GM21786 (cell line): ENCODE measurements at regions not wholly inside any gene's neighbourhood (a gene's known extent, or its start where the extent isn't known, plus 50 kb on each side); places are given as distances from the start of the nearest gene placed in this dataset.
"Not testable (repeated sequence)": the region's sequence is repeated elsewhere in the genome, so short reads cannot be mapped to it uniquely, and the experiment has no call there.

Experiments used
- ATAC-seq: cut with Tn5 transposase; IDR thresholded peaks from one replicate; pipeline ENCODE4 v1.9.1; 2021; ENCODE audit not compliant: unreplicated experiment

GRCh38 chr5:68839019-68839552 lies 254.7 kb upstream of the SLC30A5 start:
- ATAC-seq, result no peak

GRCh38 chr5:68843624-68844364 lies 250.0 kb upstream of the SLC30A5 start:
- no peak for ATAC-seq

DNA sequence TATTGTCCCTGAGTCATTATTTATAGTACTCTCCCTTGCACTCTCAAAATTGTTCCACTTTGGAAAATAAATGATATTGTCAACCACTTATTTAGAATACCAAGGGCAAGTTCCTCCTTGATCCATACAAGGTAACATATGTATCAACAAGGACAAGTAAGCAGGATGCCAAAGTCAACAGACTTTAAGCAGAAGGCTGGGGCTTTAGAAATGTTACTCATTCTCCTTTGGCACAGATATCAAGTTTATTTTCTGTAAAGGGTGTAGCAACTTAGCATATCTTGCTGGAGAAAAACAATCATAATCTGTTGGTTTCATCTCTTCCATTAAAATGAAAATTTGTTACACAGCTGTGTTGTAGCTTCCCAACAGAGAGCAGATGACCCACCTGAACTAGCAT lies 248.7 kb upstream of the SLC30A5 start:
- ATAC-seq, result no peak

DNA sequence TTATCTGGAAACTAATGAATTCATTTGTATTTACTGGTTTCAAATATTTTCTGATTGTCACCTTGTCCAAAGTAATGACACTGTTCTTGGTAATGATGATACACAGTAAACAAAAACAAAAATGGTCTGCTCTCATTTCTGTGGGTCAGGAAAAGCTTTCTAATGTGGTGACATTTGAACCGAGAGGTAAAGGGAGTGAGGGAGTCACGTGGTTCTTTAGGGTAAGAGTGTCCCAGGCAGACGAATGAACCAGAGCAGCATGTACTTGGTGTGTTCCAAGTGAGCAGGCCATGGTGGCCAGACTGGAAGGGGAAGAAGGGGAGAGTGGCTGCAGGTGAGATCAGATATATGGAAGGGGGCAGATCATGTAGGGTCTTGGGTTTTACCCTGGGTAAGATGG lies 247.0 kb upstream of the SLC30A5 start:
- no peak for ATAC-seq

DNA sequence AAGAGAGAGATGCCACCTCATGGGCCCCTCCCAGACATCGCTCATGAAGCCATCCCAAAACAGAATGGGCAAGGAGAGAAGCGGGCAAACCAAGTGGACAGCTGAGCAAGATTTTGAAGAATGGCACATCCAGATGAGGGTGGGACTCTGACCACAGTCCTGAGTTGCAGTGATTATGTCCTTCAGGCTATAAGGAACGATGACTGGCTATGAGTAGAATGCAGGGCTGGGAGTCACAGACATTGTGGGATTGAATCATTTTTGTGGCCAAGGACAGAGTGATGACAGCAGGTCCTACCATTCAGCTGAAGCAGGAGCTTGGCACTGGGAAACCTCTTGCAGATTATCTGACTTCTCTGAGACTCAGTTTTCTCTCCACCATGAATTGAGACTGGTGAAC lies 245.7 kb upstream of the SLC30A5 start:
- ATAC-seq, result no peak

GRCh38 chr5:68849103-68849502 lies 244.7 kb upstream of the SLC30A5 start:
- ATAC-seq, result no peak

DNA sequence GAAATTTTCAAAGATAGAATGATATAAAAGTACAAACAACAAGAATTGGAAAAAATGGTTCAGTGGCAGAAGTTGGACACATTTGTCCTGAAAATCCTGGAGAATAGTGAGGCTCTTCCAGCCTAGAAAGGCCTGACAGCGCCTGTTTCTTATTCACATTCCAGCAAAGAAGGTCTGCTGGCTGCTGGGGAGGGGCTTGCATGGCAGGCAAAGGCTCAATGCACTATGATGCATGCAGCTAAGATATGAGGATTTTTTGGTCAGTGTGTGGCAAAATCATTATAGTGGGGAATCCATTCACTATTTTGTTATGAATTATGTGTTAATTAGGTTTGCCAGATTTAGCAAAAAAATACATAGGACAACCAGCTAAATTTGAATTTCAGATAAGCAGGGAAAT lies 243.9 kb upstream of the SLC30A5 start:
- ATAC-seq, result no peak

DNA sequence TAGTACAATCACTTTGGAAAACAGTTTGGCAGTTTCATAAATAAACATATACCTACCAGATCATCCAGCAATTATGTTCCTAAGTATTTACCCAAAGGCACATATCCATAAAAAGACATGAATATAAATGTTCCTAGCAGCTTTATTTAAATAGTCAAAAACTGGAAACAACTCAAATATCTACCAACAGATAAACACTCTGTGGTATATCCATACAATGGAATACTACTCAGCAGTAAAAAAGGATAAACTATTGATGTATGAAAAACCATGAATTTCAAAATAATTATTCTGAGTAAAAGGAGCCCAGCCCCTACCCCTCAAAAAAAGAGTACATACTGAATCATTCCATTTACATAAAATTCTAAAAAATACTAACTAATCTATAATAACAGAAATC lies 232.7 kb upstream of the SLC30A5 start:
- ATAC-seq, result no peak

GRCh38 chr5:68862560-68862959 lies 231.3 kb upstream of the SLC30A5 start:
- no peak for ATAC-seq

- not testable (repeated sequence) for ATAC-seq
Measured at GRCh38 chr5:68865192-68865591, 228.6 kb upstream of the SLC30A5 start.

DNA sequence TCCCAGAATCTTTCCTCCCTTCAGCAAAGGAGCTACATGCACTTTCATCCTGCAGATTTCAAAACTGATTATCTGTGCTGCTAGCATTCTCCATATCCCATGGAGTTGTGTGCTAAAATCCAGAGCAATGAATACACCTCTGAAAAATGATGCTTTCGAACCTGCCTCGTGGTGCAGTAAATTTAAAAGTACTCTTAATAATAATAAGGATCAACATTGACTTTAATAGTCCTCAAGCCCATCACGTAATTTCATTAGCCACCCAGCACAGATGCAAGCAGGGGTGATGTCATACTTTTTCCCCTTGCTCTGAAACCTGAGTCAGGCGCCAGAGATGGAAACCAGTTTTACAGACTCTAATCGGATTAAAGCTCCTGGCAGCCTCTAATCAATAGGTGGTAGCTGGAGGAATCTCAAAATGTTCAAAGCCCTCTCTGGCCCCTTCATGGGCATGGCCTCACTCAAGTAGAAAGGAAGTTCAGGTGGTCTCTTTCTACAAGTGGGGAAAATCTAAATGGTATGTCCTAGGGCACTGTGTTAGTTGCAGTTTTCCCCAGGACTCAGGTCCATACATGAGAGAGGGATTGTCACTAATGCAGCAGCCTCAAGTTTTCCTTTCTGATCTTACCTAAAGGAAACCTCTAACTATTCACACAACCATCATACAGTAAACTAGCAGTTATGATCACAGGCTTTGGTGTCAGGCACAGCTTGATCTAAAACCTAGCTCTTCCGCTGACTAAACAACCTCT lies 221.6 kb upstream of the SLC30A5 start:
- ATAC-seq, result no peak

DNA sequence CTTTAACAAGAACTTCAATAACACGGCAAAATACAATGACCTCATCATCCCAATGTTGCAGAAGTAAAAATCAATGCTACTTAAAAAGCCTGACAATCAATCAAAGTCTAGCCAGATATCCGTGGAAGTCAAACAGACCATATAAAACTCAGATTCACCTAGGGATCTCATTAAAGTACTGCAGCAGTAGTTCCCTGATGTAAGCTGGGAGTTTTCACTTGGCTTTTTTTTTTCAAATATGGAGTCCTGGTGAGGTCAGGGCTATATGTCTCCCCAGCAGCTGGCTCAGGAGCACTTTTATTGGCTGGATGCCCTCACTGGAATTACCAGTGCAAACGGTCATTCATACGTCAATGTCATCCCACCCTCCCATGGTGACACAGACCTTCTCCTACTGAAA lies 220.6 kb upstream of the SLC30A5 start:
- no peak for ATAC-seq

- ATAC-seq, result no peak
Measured at GRCh38 chr5:68875351-68875750, 218.5 kb upstream of the SLC30A5 start.

- ATAC-seq, result no peak
Measured at GRCh38 chr5:68883436-68883835, 210.4 kb upstream of the SLC30A5 start.

GRCh38 chr5:68884144-68884754 lies 209.6 kb upstream of the SLC30A5 start:
- no peak for ATAC-seq

- no peak for ATAC-seq
Measured at GRCh38 chr5:68884883-68885282, 208.9 kb upstream of the SLC30A5 start.

DNA sequence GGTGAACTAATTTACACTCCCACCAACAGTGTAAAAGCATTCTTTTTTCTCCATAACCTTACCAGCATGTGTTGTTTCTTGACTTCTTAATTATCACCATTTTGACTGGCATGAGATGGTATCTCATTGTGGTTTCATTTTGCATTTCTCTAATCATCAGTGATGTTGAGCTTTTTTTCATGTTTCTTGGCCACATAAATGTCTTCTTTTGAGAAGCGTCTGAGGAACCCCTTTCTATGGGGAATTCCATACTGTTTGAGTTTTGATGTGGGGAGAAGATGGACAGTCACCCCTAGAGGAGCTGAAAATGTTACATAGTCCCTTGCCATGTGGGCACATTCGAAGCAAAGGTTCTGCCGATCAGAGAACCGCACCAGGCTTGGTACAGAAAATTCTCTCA lies 207.0 kb upstream of the SLC30A5 start:
- ATAC-seq, result no peak

- ATAC-seq, result peak; percentile 38
Measured at GRCh38 chr5:68891718-68892117, 202.1 kb upstream of the SLC30A5 start.

DNA sequence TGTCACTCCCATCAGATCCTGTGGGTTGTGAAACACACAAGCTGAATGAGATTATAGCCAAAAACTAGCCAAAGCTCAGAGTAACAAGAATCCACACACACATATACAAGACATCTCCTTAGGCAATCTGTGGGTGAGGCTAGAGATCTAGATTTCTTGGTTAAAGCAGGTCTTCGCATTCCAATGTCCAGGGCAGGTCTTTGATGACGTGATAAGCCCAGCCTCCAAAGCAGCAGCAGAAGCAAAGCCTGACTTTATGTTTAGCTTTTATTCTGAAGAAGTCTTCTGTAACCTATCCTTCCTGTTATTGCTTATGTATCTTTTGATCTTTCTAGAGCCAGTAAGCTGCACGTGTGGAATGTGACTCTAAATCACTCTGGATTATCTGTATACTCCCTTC lies 199.1 kb upstream of the SLC30A5 start:
- ATAC-seq, result no peak

DNA sequence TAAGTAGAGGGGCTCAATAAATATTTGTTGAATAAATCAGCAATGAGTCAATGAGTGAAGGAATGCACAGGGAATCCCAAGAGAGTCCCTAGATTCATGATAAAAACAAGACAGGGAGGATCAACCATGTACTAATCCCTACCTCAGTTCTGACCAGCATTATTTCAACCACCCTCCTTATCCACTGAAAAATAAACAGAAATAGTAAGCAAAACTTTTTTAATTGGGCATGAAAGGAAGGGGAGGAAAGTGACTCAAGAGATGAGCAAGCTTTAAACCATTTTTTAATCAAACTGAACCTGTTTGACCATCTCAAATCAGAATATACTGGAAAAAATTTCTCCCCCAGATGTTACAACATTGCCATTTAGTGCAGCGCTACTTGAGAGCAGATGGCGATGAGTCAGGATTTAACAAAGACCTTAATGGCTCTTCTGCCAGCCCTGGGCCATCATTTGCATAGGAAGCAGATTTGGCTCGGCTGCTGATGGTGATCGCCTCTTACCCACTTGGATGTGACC lies 194.8 kb upstream of the SLC30A5 start:
- no peak for ATAC-seq

- ATAC-seq, result no peak
Measured at GRCh38 chr5:68911840-68912690, 181.7 kb upstream of the SLC30A5 start.
